K562 (cell line): ENCODE measurements at regions not wholly inside any gene's neighbourhood (a gene's known extent, or its start where the extent isn't known, plus 50 kb on each side); places are given as distances from the start of the nearest gene placed in this dataset.

ENCODE experiments used
- CC2D1A ChIP-seq: fragments of 450-650 bp; IDR thresholded peaks from 2 replicates; pipeline ENCODE4 v1.6.1; 2017; ENCODE audit warnings: mild to moderate bottlenecking
- ELF2 ChIP-seq: fragments of 250-450 bp; sonication (Bioruptor Pico); IDR thresholded peaks from 2 replicates; pipeline ENCODE4 v1.5.0; 2021; ENCODE audit warnings: mild to moderate bottlenecking
- MGA ChIP-seq: fragments of 450-650 bp; IDR thresholded peaks from 2 replicates; pipeline ENCODE4 v1.6.1; 2016; ENCODE audit warnings: mild to moderate bottlenecking, moderate library complexity
- SIN3B ChIP-seq: fragments of 450-650 bp; IDR thresholded peaks from 2 replicates; pipeline ENCODE4 v1.6.1; 2017; ENCODE audit warnings: low read depth, mild to moderate bottlenecking, moderate library complexity
- SMC3 ChIP-seq: conservative IDR thresholded peaks from 2 replicates; pipeline ENCODE4 v1.6.1; 2011; ENCODE audit warnings: low read depth, low read length, improper control_type of control experiment; ENCODE audit not compliant: insufficient read depth

- TF ChIP-seq MGA (no peak), SMC3 (no peak), CC2D1A (no peak), ELF2 (no peak), SIN3B (no peak)
These were observed 177.1 kb upstream of the NOL4 start (continued) for GRCh38 chr18:34401775-34402174.
